ENCODE measurements at regions not wholly inside any gene's neighbourhood (a gene's known extent, or its start where the extent isn't known, plus 50 kb on each side); places are given as distances from the start of the nearest gene placed in this dataset.

GRCh38 chr7:115125312-115125711, 203.4 kb downstream of the MDFIC start:
- TF ChIP-seq POLR2A (IDR thresholded peaks at IDR 0.05), result no peak
- TF ChIP-seq, protein P1, sequence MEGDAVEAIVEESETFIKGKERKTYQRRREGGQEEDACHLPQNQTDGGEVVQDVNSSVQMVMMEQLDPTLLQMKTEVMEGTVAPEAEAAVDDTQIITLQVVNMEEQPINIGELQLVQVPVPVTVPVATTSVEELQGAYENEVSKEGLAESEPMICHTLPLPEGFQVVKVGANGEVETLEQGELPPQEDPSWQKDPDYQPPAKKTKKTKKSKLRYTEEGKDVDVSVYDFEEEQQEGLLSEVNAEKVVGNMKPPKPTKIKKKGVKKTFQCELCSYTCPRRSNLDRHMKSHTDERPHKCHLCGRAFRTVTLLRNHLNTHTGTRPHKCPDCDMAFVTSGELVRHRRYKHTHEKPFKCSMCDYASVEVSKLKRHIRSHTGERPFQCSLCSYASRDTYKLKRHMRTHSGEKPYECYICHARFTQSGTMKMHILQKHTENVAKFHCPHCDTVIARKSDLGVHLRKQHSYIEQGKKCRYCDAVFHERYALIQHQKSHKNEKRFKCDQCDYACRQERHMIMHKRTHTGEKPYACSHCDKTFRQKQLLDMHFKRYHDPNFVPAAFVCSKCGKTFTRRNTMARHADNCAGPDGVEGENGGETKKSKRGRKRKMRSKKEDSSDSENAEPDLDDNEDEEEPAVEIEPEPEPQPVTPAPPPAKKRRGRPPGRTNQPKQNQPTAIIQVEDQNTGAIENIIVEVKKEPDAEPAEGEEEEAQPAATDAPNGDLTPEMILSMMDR (IDR thresholded peaks at IDR 0.05), result no peak

All from heart left ventricle (tissue), 13 donors.